Gastrocnemius medialis (tissue), 4 donors: ENCODE measurements at regions not wholly inside any gene's neighbourhood (a gene's known extent, or its start where the extent isn't known, plus 50 kb on each side); places are given as distances from the start of the nearest gene placed in this dataset.

Source experiments
- ATAC-seq, 2 donors: fragments of 150-250 bp; one replicate each; pipeline ENCODE4 v1.9.1; 2016
- DNase-seq, 2 donors: peaks; one replicate each; pipeline ENCODE4 v3.0.0-alpha.2; 2019
- H3K27ac ChIP-seq, 4 donors: fragments of 200-600 bp; sonication (generic); 1 replicate in 1 of 4; 2 replicates in 3 of 4; pipeline ENCODE4 v1.5.1; 2016 to 2018; ENCODE audit warnings: mild to moderate bottlenecking in 2 of 4, moderate library complexity in 1 of 4
- H3K27me3 ChIP-seq, 3 donors: fragments of 200-600 bp; sonication (generic) in 2 of 3; 1 replicate in 1 of 3; 2 replicates in 2 of 3; pipeline versions ENCODE4 v1.5.1 to v1.6.0; 2016 to 2019; ENCODE audit warnings: mild to moderate bottlenecking in 1 of 3, moderate library complexity in 1 of 3
- H3K36me3 ChIP-seq, 2 donors: fragments of 200-600 bp; sonication (generic) in 1 of 2; one replicate each; pipeline ENCODE4 v1.5.1; 2017 to 2018
- H3K4me1 ChIP-seq, 2 donors: fragments of 200-600 bp; sonication (generic) in 1 of 2; one replicate each; pipeline ENCODE4 v1.5.1; 2016 to 2017; ENCODE audit warnings: mild to moderate bottlenecking in 2 of 2
- H3K4me3 ChIP-seq, 4 donors: fragments of 200-600 bp; sonication (generic) in 3 of 4; 1 replicate in 1 of 4; 2 replicates in 3 of 4; pipeline ENCODE4 v1.5.1; 2016 to 2019; ENCODE audit warnings: mild to moderate bottlenecking in 2 of 4
- H3K9me3 ChIP-seq, 3 donors: fragments of 200-600 bp; sonication (generic) in 2 of 3; 1 replicate in 1 of 3; 2 replicates in 2 of 3; pipeline ENCODE4 v1.5.1; 2016 to 2019
- CTCF ChIP-seq, 5 experiments: fragments of 450-650 bp in 3 of 5; fragments of 200-600 bp in 2 of 5; sonication (generic) in 2 of 5; IDR thresholded peaks in 4 of 5; conservative IDR thresholded peaks in 1 of 5; 1 replicate in 4 of 5; 2 replicates in 1 of 5; pipeline ENCODE4 v1.5.1; 2016 to 2019; ENCODE audit warnings: antibody characterized with exemption in 5 of 5, mild to moderate bottlenecking in 3 of 5, moderate library complexity in 3 of 5
- POLR2A ChIP-seq, 2 donors: fragments of 450-650 bp; IDR thresholded peaks; one replicate each; pipeline ENCODE4 v1.6.1; 2017; ENCODE audit warnings: antibody characterized with exemption in 2 of 2, mild to moderate bottlenecking in 2 of 2, moderate library complexity in 2 of 2
- in situ Hi-C, 4 donors: fragments of 200-750 bp; cut with MboI; loops; one replicate each; pipeline versions ENCODE4 v1.15.0 to v1.8.0; 2017; ENCODE audit warnings: low sequenced_read_pairs in 4 of 4
- intact Hi-C: fragments of 100-400 bp; cut with DNase I; formaldehyde crosslinking; loops from one replicate; pipeline ENCODE4 v1.15.1; 2023; ENCODE audit warnings: low total_unique reads

- no peak overlapping the region for H3K27ac ChIP-seq
- DNase-seq: no peak
- intact Hi-C loops: no loop called here
- ATAC-seq: no peak
- no peaks in the 10 kb centered on the region for H3K4me1 ChIP-seq
- H3K4me3 ChIP-seq: no peak overlapping the region
- H3K9me3 ChIP-seq: no peaks in the 10 kb centered on the region
- peaks cover 0 to 4% (median 2%) of the 10 kb centered on the region in 3 donors for H3K27me3 ChIP-seq
- TF ChIP-seq CTCF (IDR thresholded peaks at IDR 0.05 in 4 of 5, conservative IDR thresholded peaks at IDR 0.05 in 1 of 5) (no peak), POLR2A (IDR thresholded peaks at IDR 0.05) (no peak)
- no peaks in the 10 kb centered on the region for H3K36me3 ChIP-seq
- in situ Hi-C loops: no loop called here
Measured at GRCh38 chr20:56802805-56803204, 173.7 kb downstream of the TFAP2C start.

- Histone ChIP-seq H3K4me1 (no peaks in the 10 kb centered on the region), H3K9me3 (no peaks in the 10 kb centered on the region), H3K36me3 (no peaks in the 10 kb centered on the region), H3K27me3 (peaks cover 0 to 9% (median 6%) of the 10 kb centered on the region in 3 donors), H3K4me3 (no peak overlapping the region), H3K27ac (no peak overlapping the region)
- no peak for TF ChIP-seq CTCF (IDR thresholded peaks at IDR 0.05 in 4 of 5, conservative IDR thresholded peaks at IDR 0.05 in 1 of 5)
- TF ChIP-seq POLR2A (IDR thresholded peaks at IDR 0.05): no peak
- in situ Hi-C loops (no loop called here), intact Hi-C loops (no loop called here)
- ATAC-seq: no peak
- no peak for DNase-seq
Measured at GRCh38 chr20:56805313-56805712, 176.2 kb downstream of the TFAP2C start.

DNA sequence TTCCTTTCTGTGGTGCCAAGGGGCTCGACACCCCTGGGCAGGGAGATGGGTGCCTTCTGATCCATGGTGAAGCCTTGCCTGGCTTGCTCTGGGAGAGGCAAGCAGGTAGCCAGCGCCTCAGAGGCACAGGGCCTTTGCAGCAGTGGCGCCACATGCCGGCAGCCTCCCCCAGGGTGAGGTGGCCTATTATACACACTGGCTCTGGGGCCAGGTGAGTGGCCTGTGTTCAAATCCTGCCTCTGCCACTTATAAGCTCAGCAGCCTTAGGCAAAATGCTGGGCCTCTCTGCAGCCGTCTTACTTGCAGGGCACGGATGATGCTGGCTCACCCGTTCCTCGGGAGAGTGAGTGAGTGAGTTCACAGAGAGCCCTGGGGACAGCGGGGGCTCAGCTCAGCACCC lies 176.9 kb downstream of the TFAP2C start:
- Histone ChIP-seq H3K9me3 (no peaks in the 10 kb centered on the region), H3K4me1 (no peaks in the 10 kb centered on the region), H3K27me3 (peaks cover 0 to 9% (median 6%) of the 10 kb centered on the region in 3 donors), H3K36me3 (no peaks in the 10 kb centered on the region), H3K4me3 (no peak overlapping the region), H3K27ac (no peak overlapping the region)
- intact Hi-C loops: no loop called here
- ATAC-seq (no peak), DNase-seq (no peak)
- no peak for TF ChIP-seq POLR2A (IDR thresholded peaks at IDR 0.05)
- TF ChIP-seq CTCF (IDR thresholded peaks at IDR 0.05 in 4 of 5, conservative IDR thresholded peaks at IDR 0.05 in 1 of 5): no peak
- in situ Hi-C loops: no loop called here

GRCh38 chr20:56806952-56807517 lies 177.9 kb downstream of the TFAP2C start:
- Histone ChIP-seq H3K27me3 (peaks cover 0 to 9% (median 6%) of the 10 kb centered on the region in 3 donors), H3K9me3 (no peaks in the 10 kb centered on the region), H3K27ac (no peak overlapping the region), H3K4me3 (no peak overlapping the region), H3K4me1 (no peaks in the 10 kb centered on the region), H3K36me3 (no peaks in the 10 kb centered on the region)
- ATAC-seq: no peak
- in situ Hi-C loops (no loop called here), intact Hi-C loops (no loop called here)
- DNase-seq: no peak
- no peak for TF ChIP-seq POLR2A (IDR thresholded peaks at IDR 0.05)
- no peak for TF ChIP-seq CTCF (IDR thresholded peaks at IDR 0.05 in 4 of 5, conservative IDR thresholded peaks at IDR 0.05 in 1 of 5)
